HG03139 (cell line): ENCODE measurements at regions not wholly inside any gene's neighbourhood (a gene's known extent, or its start where the extent isn't known, plus 50 kb on each side); places are given as distances from the start of the nearest gene placed in this dataset.
"Not testable (repeated sequence)": the region's sequence is repeated elsewhere in the genome, so short reads cannot be mapped to it uniquely, and the experiment has no call there.

Experiments
- ATAC-seq: cut with Tn5 transposase; IDR thresholded peaks from one replicate; pipeline ENCODE4 v1.9.1; 2021; ENCODE audit not compliant: unreplicated experiment

- ATAC-seq, result no peak
These were observed 112.2 kb upstream of the ADRA1B start for GRCh38 chr5:159804121-159804520.

GRCh38 chr5:159805021-159805420, 111.3 kb upstream of the ADRA1B start:
- ATAC-seq, result no peak

- not testable (repeated sequence) for ATAC-seq
These were observed 109.1 kb upstream of the ADRA1B start for GRCh38 chr5:159807135-159807534.

GRCh38 chr5:159807586-159807985, 108.7 kb upstream of the ADRA1B start:
- no peak for ATAC-seq

- ATAC-seq, result no peak
These were observed 104.6 kb upstream of the ADRA1B start for GRCh38 chr5:159811712-159812111.

GRCh38 chr5:159812759-159813158, 103.5 kb upstream of the ADRA1B start:
- not testable (repeated sequence) for ATAC-seq

GRCh38 chr5:159814222-159814621, 102.1 kb upstream of the ADRA1B start:
- no peak for ATAC-seq

GRCh38 chr5:159814805-159815585, 101.3 kb upstream of the ADRA1B start:
- ATAC-seq, result no peak

- ATAC-seq, result no peak
These were observed 98.8 kb upstream of the ADRA1B start for GRCh38 chr5:159817262-159818029.

- ATAC-seq, result no peak
These were observed 96.5 kb upstream of the ADRA1B start for GRCh38 chr5:159819591-159820411.

- ATAC-seq, result no peak
These were observed 95.6 kb upstream of the ADRA1B start for GRCh38 chr5:159820692-159821091.

GRCh38 chr5:159821461-159821940, 94.8 kb upstream of the ADRA1B start:
- no peak for ATAC-seq

GRCh38 chr5:159824188-159825161, 91.8 kb upstream of the ADRA1B start:
- no peak for ATAC-seq

GRCh38 chr5:159825551-159826051, 90.7 kb upstream of the ADRA1B start:
- no peak for ATAC-seq

GRCh38 chr5:159826351-159827214, 89.7 kb upstream of the ADRA1B start:
- peak; percentile 91 for ATAC-seq

GRCh38 chr5:159827861-159828260, 88.4 kb upstream of the ADRA1B start:
- ATAC-seq, result no peak

- no peak for ATAC-seq
These were observed 84.2 kb upstream of the ADRA1B start for GRCh38 chr5:159832073-159832472.

GRCh38 chr5:159833088-159833487, 83.2 kb upstream of the ADRA1B start:
- ATAC-seq, result no peak

- ATAC-seq, result no peak
These were observed 82.4 kb upstream of the ADRA1B start for GRCh38 chr5:159833846-159834245.
